HepG2 (cell line): ENCODE measurements at regions not wholly inside any gene's neighbourhood (a gene's known extent, or its start where the extent isn't known, plus 50 kb on each side); places are given as distances from the start of the nearest gene placed in this dataset.

Source experiments
- ATAC-seq: fragments of 200-7000 bp; cut with Tn5 transposase; 3 replicates; pipeline ENCODE4 v1.9.1; 2020; ENCODE audit warnings: mild to moderate bottlenecking, moderate library complexity
- BruUV-seq: library from RNA; stranded (reverse); fragments of 400-500 nt; replicated peaks from 2 replicates; lab custom pipeline; 2021; lab: Mats Ljungman, UMichigan
- CTCF ChIA-PET: fragments of 300-600 bp; formaldehyde crosslinking; extraction: SDS; loops from one replicate; lab custom pipeline; 2021; ENCODE audit warnings: low total read pairs, inconsistent platforms, low intra/inter-chr PET ratio; lab: Yijun Ruan, JAX
- POLR2A ChIA-PET: fragments of 350-600 bp; sonication (Branson Sonifier 250); formaldehyde crosslinking; loops from one replicate; lab custom pipeline; 2020; ENCODE audit warnings: antibody characterized with exemption, inconsistent platforms; lab: Yijun Ruan, JAX
- DNase-seq: peaks from one replicate; pipeline ENCODE4 v3.0.0-alpha.2; 2015; ENCODE audit warnings: low spot score
- FAIRE-seq: peaks from 3 replicates; lab custom pipeline; 2011; peaks lifted over from hg19 to GRCh38; lab: Jason Lieb, UNC
- H2AFZ ChIP-seq: one replicate; pipeline ENCODE4 v1.6.1; 2011; ENCODE audit warnings: low read length, inconsistent platforms
- H3K27ac ChIP-seq: fragments of 300-600 bp; 3 replicates; pipeline ENCODE4 v1.8.0; 2011; ENCODE audit warnings: mixed run types, mild to moderate bottlenecking, mixed read lengths, low read length, inconsistent platforms; ENCODE audit not compliant: insufficient read depth; ENCODE audit errors: extremely low read length
- H3K27me3 ChIP-seq, 2 experiments: fragments of 200-600 bp in 1 of 2; 2 replicates in 1 of 2; 3 replicates in 1 of 2; pipeline versions ENCODE4 v1.6.0 to v1.8.0; 2011; ENCODE audit warnings: low read length in 2 of 2, mild to moderate bottlenecking in 2 of 2, moderate library complexity in 2 of 2, inconsistent platforms in 1 of 2; ENCODE audit not compliant: insufficient read depth in 2 of 2, control insufficient read depth in 1 of 2
- H3K36me3 ChIP-seq, 2 experiments: fragments of 200-600 bp in 1 of 2; replicated peaks in 1 of 2; 2 replicates in 1 of 2; 3 replicates in 1 of 2; pipeline versions ENCODE4 v1.5.1 to v1.8.0; 2011; ENCODE audit warnings: low read length in 2 of 2, inconsistent platforms in 1 of 2; ENCODE audit not compliant: insufficient read depth in 2 of 2, control insufficient read depth in 1 of 2
- H3K4me1 ChIP-seq: 2 replicates; pipeline ENCODE4 v1.5.1; 2012; ENCODE audit warnings: low read length, inconsistent platforms; ENCODE audit not compliant: insufficient read depth
- H3K4me2 ChIP-seq: 2 replicates; pipeline ENCODE4 v1.6.0; 2011; ENCODE audit warnings: low read depth, low read length, inconsistent platforms
- H3K4me3 ChIP-seq, 3 experiments: fragments of 200-600 bp in 1 of 3; sonication (generic), shearing (Covaris generic) in 1 of 3; replicated peaks in 1 of 3; 2 replicates each; pipeline ENCODE4 v1.5.1; 2011 to 2016; ENCODE audit warnings: low read length in 3 of 3, inconsistent platforms in 2 of 3, low read depth in 2 of 3, mild to moderate bottlenecking in 2 of 3, control low read depth in 1 of 3, mixed read lengths in 1 of 3; ENCODE audit not compliant: insufficient read depth in 1 of 3
- H3K79me2 ChIP-seq: one replicate; pipeline ENCODE4 v1.6.1; 2011; ENCODE audit warnings: low read length, inconsistent platforms; ENCODE audit not compliant: insufficient read depth
- H3K9ac ChIP-seq: 2 replicates; pipeline ENCODE4 v1.6.0; 2011; ENCODE audit warnings: mild to moderate bottlenecking, low read depth, low read length, inconsistent platforms; ENCODE audit not compliant: insufficient read depth
- H3K9me3 ChIP-seq: 2 replicates; pipeline ENCODE4 v1.5.1; 2012; ENCODE audit warnings: mild to moderate bottlenecking, low read length
- H4K20me1 ChIP-seq: 2 replicates; pipeline ENCODE4 v1.6.0; 2011; ENCODE audit warnings: inconsistent platforms, mild to moderate bottlenecking, low read length, moderate library complexity; ENCODE audit not compliant: insufficient read depth
- MAFF ChIP-seq: IDR thresholded peaks from 2 replicates; pipeline ENCODE4 v1.6.1; 2011; ENCODE audit warnings: low read depth, low read length, improper control_type of control experiment
- MAFK ChIP-seq, 2 experiments: IDR thresholded peaks in 1 of 2; conservative IDR thresholded peaks in 1 of 2; 2 replicates each; pipeline ENCODE4 v1.6.1; 2011; ENCODE audit warnings: improper control_type of control experiment in 2 of 2, low read length in 2 of 2
- ZC3H4 ChIP-seq: sonication (generic); formaldehyde crosslinking; IDR thresholded peaks from 2 replicates; pipeline ENCODE4 v1.4.0; 2020; ENCODE audit warnings: missing genetic modification reagents, borderline replicate concordance
- ZKSCAN8 ChIP-seq: IDR thresholded peaks from 2 replicates; pipeline ENCODE4 v1.6.1; 2016; ENCODE audit warnings: borderline replicate concordance, missing genetic modification reagents, missing compliant biosample characterization
- WGBS: methylation state at CpG from one replicate; pipeline ENCODE4 v1.1.6; 2017; ENCODE audit warnings: low lambda C conversion rate; 5-methylcytosine and 5-hydroxymethylcytosine counted together
- in situ Hi-C: cut with HindIII; loops from 2 replicates; pipeline ENCODE4 v1.10.0; 2017; ENCODE audit warnings: low pct_unique_long_range_greater_than_20kb; ENCODE audit not compliant: extremely low pct_ligation_motif_present
- intact Hi-C: fragments of 100-400 bp; cut with micrococcal nuclease; formaldehyde crosslinking; loops from one replicate; pipeline ENCODE4 v1.10.0; 2022; ENCODE audit not compliant: unreplicated experiment
- TF ChIP-seq, protein P1 (sequence below): sonication (generic); formaldehyde crosslinking; IDR thresholded peaks from 2 replicates; pipeline ENCODE4 v1.4.0; 2020; ENCODE audit warnings: missing genetic modification reagents, borderline replicate concordance
- TF ChIP-seq, protein P2 (sequence below): fragments of 450-650 bp; IDR thresholded peaks from 2 replicates; pipeline ENCODE4 v1.6.1; 2016

DNA sequence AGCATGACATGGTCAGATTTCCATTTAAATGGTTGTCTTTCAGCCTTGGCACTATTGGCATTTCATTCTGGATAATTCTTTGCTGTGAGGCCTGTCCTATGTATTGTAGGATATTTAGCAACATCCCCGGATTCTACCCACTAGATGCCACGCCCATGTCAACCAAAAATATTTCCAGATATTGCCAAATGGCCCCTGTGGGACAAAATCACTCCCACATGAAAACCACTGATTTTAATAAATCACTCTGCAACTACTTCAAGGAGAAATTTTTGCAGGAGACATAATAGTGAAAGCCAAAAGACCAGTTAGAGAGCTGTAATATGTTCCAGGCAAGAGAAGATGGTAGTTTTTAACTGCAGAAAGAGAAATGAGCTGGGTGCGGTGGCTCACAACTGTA lies 55.9 kb upstream of the RARB start (continued):
- TF ChIP-seq ZC3H4 (CRISPR knock-in tag) (no peak), ZKSCAN8 (no peak)

DNA sequence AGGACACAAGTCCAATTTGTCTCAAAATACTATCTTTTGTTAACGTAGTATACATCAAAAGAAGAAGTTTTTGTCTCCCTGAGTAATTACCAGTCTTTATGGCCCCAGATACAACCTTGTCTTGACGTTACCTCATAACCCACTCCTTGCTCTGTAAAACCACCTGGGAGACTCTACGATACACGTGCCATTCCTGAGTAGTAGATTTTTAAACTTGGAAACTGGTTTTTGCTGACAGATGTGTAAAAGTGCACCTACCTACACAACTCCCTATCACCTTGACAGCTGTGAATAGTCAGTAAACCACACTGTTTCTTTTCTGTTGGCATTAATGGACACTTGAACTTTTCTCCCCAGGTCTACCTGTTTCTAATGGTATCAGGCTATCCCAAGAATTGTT lies 51.7 kb upstream of the RARB start:
- DNase-seq (no peak), ATAC-seq (no peak), FAIRE-seq (no peak)
- Histone ChIP-seq H3K9ac (no peak overlapping the region), H3K4me2 (no peak overlapping the region), H3K79me2 (no peaks in the 10 kb centered on the region), H3K27me3 (no peaks in the 10 kb centered on the region), H3K27ac (no peak overlapping the region), H4K20me1 (no peaks in the 10 kb centered on the region), H3K9me3 (no peaks in the 10 kb centered on the region), H3K4me3 (no peak overlapping the region), H3K36me3 (no peaks in the 10 kb centered on the region), H3K4me1 (no peaks in the 10 kb centered on the region)
- intact Hi-C loops (no loop called here), in situ Hi-C loops (no loop called here)
- 0% methylated on average over 4 of the region's 4 CpGs for WGBS
- ChIA-PET POLR2A (no interaction called here), CTCF (no interaction called here)
- BruUV-seq = no TSS peak
- TF ChIP-seq MAFK (conservative IDR thresholded peaks at IDR 0.05 in 1 of 2, IDR thresholded peaks at IDR 0.05 in 1 of 2; ENCODE audit: low read length in 2 of 2) (peak; percentile 52 to 74), MAFF (peak; percentile 46; the same call in 1 of the 2 replicates)
- TF ChIP-seq, protein P1, sequence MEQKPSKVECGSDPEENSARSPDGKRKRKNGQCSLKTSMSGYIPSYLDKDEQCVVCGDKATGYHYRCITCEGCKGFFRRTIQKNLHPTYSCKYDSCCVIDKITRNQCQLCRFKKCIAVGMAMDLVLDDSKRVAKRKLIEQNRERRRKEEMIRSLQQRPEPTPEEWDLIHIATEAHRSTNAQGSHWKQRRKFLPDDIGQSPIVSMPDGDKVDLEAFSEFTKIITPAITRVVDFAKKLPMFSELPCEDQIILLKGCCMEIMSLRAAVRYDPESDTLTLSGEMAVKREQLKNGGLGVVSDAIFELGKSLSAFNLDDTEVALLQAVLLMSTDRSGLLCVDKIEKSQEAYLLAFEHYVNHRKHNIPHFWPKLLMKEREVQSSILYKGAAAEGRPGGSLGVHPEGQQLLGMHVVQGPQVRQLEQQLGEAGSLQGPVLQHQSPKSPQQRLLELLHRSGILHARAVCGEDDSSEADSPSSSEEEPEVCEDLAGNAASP (CRISPR knock-in tag) = no peak
- TF ChIP-seq, protein P2, sequence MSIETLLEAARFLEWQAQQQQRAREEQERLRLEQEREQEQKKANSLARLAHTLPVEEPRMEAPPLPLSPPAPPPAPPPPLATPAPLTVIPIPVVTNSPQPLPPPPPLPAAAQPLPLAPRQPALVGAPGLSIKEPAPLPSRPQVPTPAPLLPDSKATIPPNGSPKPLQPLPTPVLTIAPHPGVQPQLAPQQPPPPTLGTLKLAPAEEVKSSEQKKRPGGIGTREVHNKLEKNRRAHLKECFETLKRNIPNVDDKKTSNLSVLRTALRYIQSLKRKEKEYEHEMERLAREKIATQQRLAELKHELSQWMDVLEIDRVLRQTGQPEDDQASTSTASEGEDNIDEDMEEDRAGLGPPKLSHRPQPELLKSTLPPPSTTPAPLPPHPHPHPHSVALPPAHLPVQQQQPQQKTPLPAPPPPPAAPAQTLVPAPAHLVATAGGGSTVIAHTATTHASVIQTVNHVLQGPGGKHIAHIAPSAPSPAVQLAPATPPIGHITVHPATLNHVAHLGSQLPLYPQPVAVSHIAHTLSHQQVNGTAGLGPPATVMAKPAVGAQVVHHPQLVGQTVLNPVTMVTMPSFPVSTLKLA = peak; percentile 58; the same call in 1 of the 2 replicates
- TF ChIP-seq, all 625 proteins: peak for 3
- no peak overlapping the region for H2AFZ ChIP-seq
